Uterus (tissue), 2 donors: ENCODE measurements at regions not wholly inside any gene's neighbourhood (a gene's known extent, or its start where the extent isn't known, plus 50 kb on each side); places are given as distances from the start of the nearest gene placed in this dataset.

Experiments
- POLR2A ChIP-seq, 2 donors: fragments of 450-650 bp; IDR thresholded peaks; one replicate each; pipeline ENCODE4 v1.6.1; 2016; ENCODE audit warnings: antibody characterized with exemption in 2 of 2, mild to moderate bottlenecking in 1 of 2, moderate library complexity in 1 of 2
- TF ChIP-seq, protein P1 (sequence below), 4 experiments: fragments of 200-600 bp in 2 of 4; fragments of 450-650 bp in 2 of 4; sonication (generic) in 2 of 4; IDR thresholded peaks; one replicate each; pipeline ENCODE4 v1.5.1; 2016 to 2019; ENCODE audit warnings: antibody characterized with exemption in 4 of 4, mild to moderate bottlenecking in 2 of 4, moderate library complexity in 1 of 4

DNA sequence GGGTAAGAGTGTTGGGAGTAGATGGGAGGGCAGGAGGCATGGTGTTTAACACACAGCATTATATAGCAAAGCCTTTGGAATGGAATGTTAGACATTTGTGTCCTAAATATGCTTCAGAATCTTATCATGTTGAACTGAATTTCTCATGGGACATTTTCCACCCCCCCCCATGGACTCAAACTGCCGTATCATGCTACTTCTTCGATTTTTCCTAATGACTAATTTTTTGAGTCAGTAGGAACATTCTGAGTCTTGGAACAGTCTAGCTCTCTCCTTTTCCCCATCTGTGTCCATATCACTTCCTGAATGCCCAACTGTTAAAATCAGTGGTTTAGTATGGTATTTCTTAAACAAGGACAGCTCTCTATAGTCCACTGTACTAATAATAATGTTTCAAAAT is 380.6 kb downstream of the TLE4 start:
- no peak for TF ChIP-seq POLR2A (IDR thresholded peaks at IDR 0.05)
- TF ChIP-seq, protein P1, sequence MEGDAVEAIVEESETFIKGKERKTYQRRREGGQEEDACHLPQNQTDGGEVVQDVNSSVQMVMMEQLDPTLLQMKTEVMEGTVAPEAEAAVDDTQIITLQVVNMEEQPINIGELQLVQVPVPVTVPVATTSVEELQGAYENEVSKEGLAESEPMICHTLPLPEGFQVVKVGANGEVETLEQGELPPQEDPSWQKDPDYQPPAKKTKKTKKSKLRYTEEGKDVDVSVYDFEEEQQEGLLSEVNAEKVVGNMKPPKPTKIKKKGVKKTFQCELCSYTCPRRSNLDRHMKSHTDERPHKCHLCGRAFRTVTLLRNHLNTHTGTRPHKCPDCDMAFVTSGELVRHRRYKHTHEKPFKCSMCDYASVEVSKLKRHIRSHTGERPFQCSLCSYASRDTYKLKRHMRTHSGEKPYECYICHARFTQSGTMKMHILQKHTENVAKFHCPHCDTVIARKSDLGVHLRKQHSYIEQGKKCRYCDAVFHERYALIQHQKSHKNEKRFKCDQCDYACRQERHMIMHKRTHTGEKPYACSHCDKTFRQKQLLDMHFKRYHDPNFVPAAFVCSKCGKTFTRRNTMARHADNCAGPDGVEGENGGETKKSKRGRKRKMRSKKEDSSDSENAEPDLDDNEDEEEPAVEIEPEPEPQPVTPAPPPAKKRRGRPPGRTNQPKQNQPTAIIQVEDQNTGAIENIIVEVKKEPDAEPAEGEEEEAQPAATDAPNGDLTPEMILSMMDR (IDR thresholded peaks at IDR 0.05) = no peak
